ENCODE measurements at regions not wholly inside any gene's neighbourhood (a gene's known extent, or its start where the extent isn't known, plus 50 kb on each side); places are given as distances from the start of the nearest gene placed in this dataset.

DNA sequence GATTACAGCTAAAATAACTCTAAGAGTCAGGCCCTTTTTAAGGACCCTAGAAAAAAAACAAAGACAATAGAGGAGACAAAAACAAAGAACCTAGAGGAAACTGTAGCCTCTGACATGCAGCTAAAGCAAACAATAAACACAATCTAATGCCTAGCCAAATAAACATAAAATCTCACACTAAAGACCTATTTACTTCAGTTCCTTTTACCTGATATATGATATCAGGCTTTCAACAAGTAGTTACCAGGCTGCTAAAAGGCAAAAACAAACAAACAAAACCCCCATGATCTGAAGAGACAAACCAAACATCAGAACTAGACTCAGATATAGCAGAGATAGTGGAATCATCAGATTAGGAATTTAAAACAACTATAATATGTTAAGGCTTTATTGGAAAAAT, 226.5 kb upstream of the POU5F2 start:
- TF ChIP-seq, protein P1, sequence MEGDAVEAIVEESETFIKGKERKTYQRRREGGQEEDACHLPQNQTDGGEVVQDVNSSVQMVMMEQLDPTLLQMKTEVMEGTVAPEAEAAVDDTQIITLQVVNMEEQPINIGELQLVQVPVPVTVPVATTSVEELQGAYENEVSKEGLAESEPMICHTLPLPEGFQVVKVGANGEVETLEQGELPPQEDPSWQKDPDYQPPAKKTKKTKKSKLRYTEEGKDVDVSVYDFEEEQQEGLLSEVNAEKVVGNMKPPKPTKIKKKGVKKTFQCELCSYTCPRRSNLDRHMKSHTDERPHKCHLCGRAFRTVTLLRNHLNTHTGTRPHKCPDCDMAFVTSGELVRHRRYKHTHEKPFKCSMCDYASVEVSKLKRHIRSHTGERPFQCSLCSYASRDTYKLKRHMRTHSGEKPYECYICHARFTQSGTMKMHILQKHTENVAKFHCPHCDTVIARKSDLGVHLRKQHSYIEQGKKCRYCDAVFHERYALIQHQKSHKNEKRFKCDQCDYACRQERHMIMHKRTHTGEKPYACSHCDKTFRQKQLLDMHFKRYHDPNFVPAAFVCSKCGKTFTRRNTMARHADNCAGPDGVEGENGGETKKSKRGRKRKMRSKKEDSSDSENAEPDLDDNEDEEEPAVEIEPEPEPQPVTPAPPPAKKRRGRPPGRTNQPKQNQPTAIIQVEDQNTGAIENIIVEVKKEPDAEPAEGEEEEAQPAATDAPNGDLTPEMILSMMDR (IDR thresholded peaks at IDR 0.05; ENCODE audit: insufficient read depth, low read length, poor library complexity, severe bottlenecking): no peak
- Histone ChIP-seq H3K27me3 (replicated peaks; ENCODE audit: control insufficient read depth, insufficient read depth, low read length) (no peaks in the 10 kb centered on the region), H3K4me3 (replicated peaks; ENCODE audit: low read depth, low read length) (no peak overlapping the region), H3K36me3 (ENCODE audit: control insufficient read depth, insufficient read depth, low read length) (no peaks in the 10 kb centered on the region)
- DNase-seq (ENCODE audit: extremely low read depth, insufficient read length): no peak

DNA sequence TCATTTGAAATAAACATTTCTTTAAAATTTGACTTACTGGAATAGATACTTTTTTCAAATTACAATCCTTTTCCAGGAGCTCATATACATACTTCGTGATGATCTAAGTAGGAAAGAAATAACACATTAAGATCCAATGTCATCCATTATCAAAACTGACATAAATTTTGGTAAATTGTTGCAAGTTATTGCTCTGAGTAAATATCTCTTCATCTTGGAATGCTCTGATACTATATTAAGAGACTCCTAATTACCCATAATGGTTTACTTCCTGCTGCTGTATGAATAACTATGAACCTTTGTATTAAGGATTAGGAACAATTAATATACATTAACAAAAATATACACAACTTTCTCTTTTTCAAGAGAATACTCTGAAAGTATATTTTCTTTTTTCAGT, 223.0 kb upstream of the POU5F2 start:
- TF ChIP-seq, protein P1 (IDR thresholded peaks at IDR 0.05; ENCODE audit: insufficient read depth, low read length, poor library complexity, severe bottlenecking): no peak
- DNase-seq (ENCODE audit: extremely low read depth, insufficient read length): no peak
- Histone ChIP-seq H3K36me3 (ENCODE audit: control insufficient read depth, insufficient read depth, low read length) (no peaks in the 10 kb centered on the region), H3K4me3 (replicated peaks; ENCODE audit: low read depth, low read length) (no peak overlapping the region), H3K27me3 (replicated peaks; ENCODE audit: control insufficient read depth, insufficient read depth, low read length) (no peaks in the 10 kb centered on the region)

DNA sequence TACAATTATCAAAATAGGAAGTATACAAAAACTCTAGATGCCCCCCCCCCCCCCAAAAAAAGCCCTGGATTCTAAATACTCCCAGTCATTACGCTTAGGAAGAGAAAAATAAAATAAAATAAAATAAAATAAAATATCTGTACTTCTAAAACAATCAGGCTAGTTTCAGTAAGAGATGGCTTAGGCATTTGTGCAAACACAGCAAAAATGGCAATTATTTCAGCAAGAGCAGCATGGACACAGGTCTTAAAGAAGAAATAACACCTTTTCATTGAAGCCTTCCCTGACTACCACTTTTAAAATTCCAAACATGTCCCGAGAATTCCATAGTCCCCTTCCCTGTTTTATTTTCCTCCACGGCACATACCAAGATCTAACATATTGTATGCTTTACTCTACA, 218.6 kb upstream of the POU5F2 start:
- TF ChIP-seq, protein P1 (IDR thresholded peaks at IDR 0.05; ENCODE audit: insufficient read depth, low read length, poor library complexity, severe bottlenecking): no peak
- Histone ChIP-seq H3K4me3 (replicated peaks; ENCODE audit: low read depth, low read length) (no peak overlapping the region), H3K36me3 (ENCODE audit: control insufficient read depth, insufficient read depth, low read length) (no peaks in the 10 kb centered on the region), H3K27me3 (replicated peaks; ENCODE audit: control insufficient read depth, insufficient read depth, low read length) (no peaks in the 10 kb centered on the region)
- DNase-seq (ENCODE audit: extremely low read depth, insufficient read length): no peak

DNA sequence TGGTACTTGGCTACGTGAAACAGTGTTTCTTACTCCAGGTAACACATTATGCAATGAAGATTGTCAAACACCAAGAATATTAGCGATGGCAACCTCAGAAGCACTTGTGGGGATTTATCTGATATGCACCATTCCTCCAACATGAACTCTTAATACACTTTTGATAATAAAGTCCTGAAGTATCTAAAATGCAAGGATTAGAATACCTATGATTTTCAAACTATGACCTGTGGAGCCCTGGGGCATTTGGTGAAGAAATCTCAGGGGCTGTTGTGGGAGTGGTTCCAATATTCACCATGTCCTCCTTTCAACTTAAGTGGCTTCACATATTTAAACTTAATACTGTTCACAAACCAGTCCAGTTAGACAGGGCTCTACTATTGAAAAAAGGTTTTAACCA, 214.6 kb upstream of the POU5F2 start:
- no peak for DNase-seq (ENCODE audit: extremely low read depth, insufficient read length)
- TF ChIP-seq, protein P1 (IDR thresholded peaks at IDR 0.05; ENCODE audit: insufficient read depth, low read length, poor library complexity, severe bottlenecking): no peak
- no peak overlapping the region for H3K4me3 ChIP-seq (replicated peaks; ENCODE audit: low read depth, low read length)
- no peaks in the 10 kb centered on the region for H3K27me3 ChIP-seq (replicated peaks; ENCODE audit: control insufficient read depth, insufficient read depth, low read length)
- H3K36me3 ChIP-seq (ENCODE audit: control insufficient read depth, insufficient read depth, low read length): peaks cover 3% of the 10 kb centered on the region; the same call in 1 of the 2 replicates

DNA sequence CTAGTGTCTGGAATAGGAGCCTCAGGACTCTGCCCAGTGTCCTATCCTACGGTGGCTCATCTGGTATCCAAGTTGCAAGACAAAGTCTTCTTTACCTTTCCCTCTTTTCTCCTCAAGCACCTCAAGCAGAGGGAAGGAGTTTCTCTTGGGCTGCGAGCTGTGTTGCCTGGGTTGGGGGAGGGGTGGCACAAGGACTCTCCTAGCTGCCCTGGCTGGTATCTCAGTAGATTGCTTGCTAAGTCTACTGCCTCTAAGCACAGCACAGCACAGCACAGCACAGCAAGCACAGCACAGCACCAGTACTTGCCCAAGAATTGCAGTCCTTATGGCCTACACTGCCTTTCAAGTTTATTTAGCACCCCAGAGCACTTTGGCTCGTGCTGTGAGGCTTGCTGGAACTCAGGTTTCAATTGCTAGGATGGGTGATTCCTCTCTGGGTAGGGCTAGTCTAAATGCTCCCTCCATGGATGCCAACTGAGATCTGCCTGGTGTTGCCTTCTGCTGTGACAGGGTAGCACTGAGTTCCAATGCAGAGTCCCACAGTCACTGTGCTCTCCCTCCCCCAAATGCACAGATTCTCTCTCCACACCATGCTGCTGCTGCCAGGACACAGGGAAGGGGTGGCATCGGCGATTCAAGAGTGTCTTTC, 213.1 kb upstream of the POU5F2 start:
- no peaks in the 10 kb centered on the region for H3K27me3 ChIP-seq (replicated peaks; ENCODE audit: control insufficient read depth, insufficient read depth, low read length)
- TF ChIP-seq, protein P1 (IDR thresholded peaks at IDR 0.05; ENCODE audit: insufficient read depth, low read length, poor library complexity, severe bottlenecking): no peak
- peaks cover 3% of the 10 kb centered on the region; the same call in 1 of the 2 replicates for H3K36me3 ChIP-seq (ENCODE audit: control insufficient read depth, insufficient read depth, low read length)
- no peak for DNase-seq (ENCODE audit: extremely low read depth, insufficient read length)
- H3K4me3 ChIP-seq (replicated peaks; ENCODE audit: low read depth, low read length): no peak overlapping the region

DNA sequence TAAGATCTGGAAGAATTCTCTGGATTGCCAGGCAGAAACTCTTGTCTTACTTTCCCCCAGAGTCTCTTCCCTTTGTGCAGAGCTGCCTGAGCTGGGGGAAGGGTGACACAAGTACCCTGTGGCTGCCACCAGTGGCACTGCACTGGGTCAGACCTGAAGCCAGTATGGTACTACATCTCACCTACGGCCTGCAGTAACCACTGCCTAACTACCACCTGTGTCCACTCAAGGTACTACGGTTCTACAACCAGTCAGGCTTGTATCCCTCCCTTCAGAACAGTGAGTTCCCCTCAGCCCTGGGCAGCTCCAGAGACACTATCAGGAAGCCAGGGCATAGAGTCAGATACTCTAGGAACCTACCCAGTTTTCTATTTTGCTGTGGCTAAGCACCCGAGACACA, 212.0 kb upstream of the POU5F2 start:
- no peak for DNase-seq (ENCODE audit: extremely low read depth, insufficient read length)
- TF ChIP-seq, protein P1 (IDR thresholded peaks at IDR 0.05; ENCODE audit: insufficient read depth, low read length, poor library complexity, severe bottlenecking): no peak
- Histone ChIP-seq H3K36me3 (ENCODE audit: control insufficient read depth, insufficient read depth, low read length) (peaks cover 3% of the 10 kb centered on the region; the same call in 1 of the 2 replicates), H3K4me3 (replicated peaks; ENCODE audit: low read depth, low read length) (no peak overlapping the region), H3K27me3 (replicated peaks; ENCODE audit: control insufficient read depth, insufficient read depth, low read length) (no peaks in the 10 kb centered on the region)
